SK-N-SH treated with all-trans-retinoic acid at 6 μM for 48 hours (cell line): ENCODE measurements at regions not wholly inside any gene's neighbourhood (a gene's known extent, or its start where the extent isn't known, plus 50 kb on each side); places are given as distances from the start of the nearest gene placed in this dataset.

ENCODE experiments used
- ARNTL ChIP-seq: fragments of 450-650 bp; formaldehyde crosslinking; IDR thresholded peaks from 2 replicates; pipeline ENCODE4 v1.5.0; 2020; ENCODE audit warnings: low read depth, mild to moderate bottlenecking, moderate library complexity, borderline replicate concordance
- ESRRG ChIP-seq: fragments of 250-450 bp; sonication (Bioruptor Pico); IDR thresholded peaks from 2 replicates; pipeline ENCODE4 v1.6.1; 2021; ENCODE audit warnings: mild to moderate bottlenecking
- GLIS3 ChIP-seq: fragments of 250-450 bp; sonication (Bioruptor Pico); IDR thresholded peaks from 2 replicates; pipeline ENCODE4 v1.5.0; 2020; ENCODE audit warnings: mild to moderate bottlenecking, moderate library complexity
- OSR1 ChIP-seq: fragments of 250-450 bp; sonication (Bioruptor Pico); IDR thresholded peaks from 2 replicates; pipeline ENCODE4 v1.8.0; 2022; ENCODE audit warnings: moderate library complexity, mild to moderate bottlenecking, inconsistent platforms
- PPARA ChIP-seq: fragments of 250-450 bp; sonication (Bioruptor Pico); IDR thresholded peaks from 2 replicates; pipeline ENCODE4 v1.5.0; 2020; ENCODE audit warnings: mild to moderate bottlenecking, borderline replicate concordance
- RARB ChIP-seq: fragments of 250-450 bp; sonication (Bioruptor Pico); IDR thresholded peaks from 2 replicates; pipeline ENCODE4 v1.8.0; 2021; ENCODE audit warnings: mild to moderate bottlenecking, moderate library complexity
- TCF4 ChIP-seq: fragments of 250-450 bp; sonication (Bioruptor Pico); IDR thresholded peaks from 2 replicates; pipeline ENCODE4 v1.8.0; 2021; ENCODE audit warnings: mild to moderate bottlenecking, moderate library complexity, borderline replicate concordance
- ZC3H10 ChIP-seq: fragments of 250-450 bp; sonication (Bioruptor Pico); IDR thresholded peaks from 2 replicates; pipeline ENCODE4 v1.5.1; 2021; ENCODE audit warnings: mild to moderate bottlenecking, moderate library complexity
- ZFP30 ChIP-seq: fragments of 450-650 bp; formaldehyde crosslinking; IDR thresholded peaks from 2 replicates; pipeline ENCODE4 v1.5.0; 2022; ENCODE audit warnings: mild to moderate bottlenecking, moderate library complexity
- ZNF70 ChIP-seq: fragments of 450-650 bp; formaldehyde crosslinking; IDR thresholded peaks from 2 replicates; pipeline ENCODE4 v1.5.0; 2020; ENCODE audit warnings: mild to moderate bottlenecking, moderate library complexity
- ZNF8 ChIP-seq: fragments of 450-650 bp; formaldehyde crosslinking; IDR thresholded peaks from 2 replicates; pipeline ENCODE4 v1.5.0; 2020; ENCODE audit warnings: mild to moderate bottlenecking, moderate library complexity
- TF ChIP-seq, protein P1 (sequence below): fragments of 250-450 bp; sonication (Bioruptor Pico); IDR thresholded peaks from 2 replicates; pipeline ENCODE4 v1.5.1; 2021; ENCODE audit warnings: mild to moderate bottlenecking, moderate library complexity
- TF ChIP-seq, protein P2 (sequence below): fragments of 250-450 bp; sonication (Bioruptor Pico); IDR thresholded peaks from 2 replicates; pipeline ENCODE4 v1.8.0; 2020; ENCODE audit warnings: mild to moderate bottlenecking, moderate library complexity, borderline replicate concordance
- TF ChIP-seq, protein P3 (sequence below): fragments of 250-450 bp; sonication (Bioruptor Pico); IDR thresholded peaks from 2 replicates; pipeline ENCODE4 v1.8.0; 2021; ENCODE audit warnings: low read depth, mild to moderate bottlenecking, moderate library complexity, borderline replicate concordance

DNA sequence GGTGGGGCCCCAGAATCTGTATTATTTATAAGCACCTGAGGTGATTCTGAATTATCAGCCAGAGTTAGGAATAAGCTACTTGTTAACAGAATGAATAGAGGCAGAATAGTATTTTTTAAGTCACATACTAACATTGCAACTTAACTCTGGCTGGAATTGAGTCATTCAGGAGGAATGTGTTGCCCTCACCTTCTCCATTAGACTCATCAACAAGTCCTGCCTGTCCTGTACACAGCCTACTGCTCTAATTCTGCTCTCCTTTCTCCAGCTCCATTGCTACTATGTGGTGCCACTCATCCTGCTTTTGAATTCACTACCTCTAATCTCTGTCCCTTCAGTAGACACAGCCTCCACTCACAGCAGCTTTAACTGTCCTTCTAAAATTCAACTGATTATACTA, 669.4 kb downstream of the DHX35 start:
- TF ChIP-seq RARB (CRISPR knock-in tag), result no peak
- TF ChIP-seq ESRRG (CRISPR knock-in tag), result no peak
- TF ChIP-seq, protein P1, sequence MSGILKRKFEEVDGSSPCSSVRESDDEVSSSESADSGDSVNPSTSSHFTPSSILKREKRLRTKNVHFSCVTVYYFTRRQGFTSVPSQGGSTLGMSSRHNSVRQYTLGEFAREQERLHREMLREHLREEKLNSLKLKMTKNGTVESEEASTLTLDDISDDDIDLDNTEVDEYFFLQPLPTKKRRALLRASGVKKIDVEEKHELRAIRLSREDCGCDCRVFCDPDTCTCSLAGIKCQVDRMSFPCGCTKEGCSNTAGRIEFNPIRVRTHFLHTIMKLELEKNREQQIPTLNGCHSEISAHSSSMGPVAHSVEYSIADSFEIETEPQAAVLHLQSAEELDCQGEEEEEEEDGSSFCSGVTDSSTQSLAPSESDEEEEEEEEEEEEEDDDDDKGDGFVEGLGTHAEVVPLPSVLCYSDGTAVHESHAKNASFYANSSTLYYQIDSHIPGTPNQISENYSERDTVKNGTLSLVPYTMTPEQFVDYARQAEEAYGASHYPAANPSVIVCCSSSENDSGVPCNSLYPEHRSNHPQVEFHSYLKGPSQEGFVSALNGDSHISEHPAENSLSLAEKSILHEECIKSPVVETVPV, result no peak
- TF ChIP-seq, protein P2, sequence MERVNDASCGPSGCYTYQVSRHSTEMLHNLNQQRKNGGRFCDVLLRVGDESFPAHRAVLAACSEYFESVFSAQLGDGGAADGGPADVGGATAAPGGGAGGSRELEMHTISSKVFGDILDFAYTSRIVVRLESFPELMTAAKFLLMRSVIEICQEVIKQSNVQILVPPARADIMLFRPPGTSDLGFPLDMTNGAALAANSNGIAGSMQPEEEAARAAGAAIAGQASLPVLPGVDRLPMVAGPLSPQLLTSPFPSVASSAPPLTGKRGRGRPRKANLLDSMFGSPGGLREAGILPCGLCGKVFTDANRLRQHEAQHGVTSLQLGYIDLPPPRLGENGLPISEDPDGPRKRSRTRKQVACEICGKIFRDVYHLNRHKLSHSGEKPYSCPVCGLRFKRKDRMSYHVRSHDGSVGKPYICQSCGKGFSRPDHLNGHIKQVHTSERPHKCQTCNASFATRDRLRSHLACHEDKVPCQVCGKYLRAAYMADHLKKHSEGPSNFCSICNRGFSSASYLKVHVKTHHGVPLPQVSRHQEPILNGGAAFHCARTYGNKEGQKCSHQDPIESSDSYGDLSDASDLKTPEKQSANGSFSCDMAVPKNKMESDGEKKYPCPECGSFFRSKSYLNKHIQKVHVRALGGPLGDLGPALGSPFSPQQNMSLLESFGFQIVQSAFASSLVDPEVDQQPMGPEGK (CRISPR knock-in tag), result no peak
- TF ChIP-seq ARNTL (CRISPR knock-in tag), result no peak
- no peak for TF ChIP-seq ZC3H10 (CRISPR knock-in tag)
- TF ChIP-seq, protein P3, sequence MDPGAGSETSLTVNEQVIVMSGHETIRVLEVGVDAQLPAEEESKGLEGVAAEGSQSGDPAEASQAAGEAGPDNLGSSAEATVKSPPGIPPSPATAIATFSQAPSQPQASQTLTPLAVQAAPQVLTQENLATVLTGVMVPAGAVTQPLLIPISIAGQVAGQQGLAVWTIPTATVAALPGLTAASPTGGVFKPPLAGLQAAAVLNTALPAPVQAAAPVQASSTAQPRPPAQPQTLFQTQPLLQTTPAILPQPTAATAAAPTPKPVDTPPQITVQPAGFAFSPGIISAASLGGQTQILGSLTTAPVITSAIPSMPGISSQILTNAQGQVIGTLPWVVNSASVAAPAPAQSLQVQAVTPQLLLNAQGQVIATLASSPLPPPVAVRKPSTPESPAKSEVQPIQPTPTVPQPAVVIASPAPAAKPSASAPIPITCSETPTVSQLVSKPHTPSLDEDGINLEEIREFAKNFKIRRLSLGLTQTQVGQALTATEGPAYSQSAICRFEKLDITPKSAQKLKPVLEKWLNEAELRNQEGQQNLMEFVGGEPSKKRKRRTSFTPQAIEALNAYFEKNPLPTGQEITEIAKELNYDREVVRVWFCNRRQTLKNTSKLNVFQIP (CRISPR knock-in tag), result no peak
- TF ChIP-seq ZFP30 (CRISPR knock-in tag), result no peak
- TF ChIP-seq ZNF70 (CRISPR knock-in tag), result no peak
- TF ChIP-seq PPARA (CRISPR knock-in tag), result no peak
- TF ChIP-seq GLIS3 (CRISPR knock-in tag), result no peak
- no peak for TF ChIP-seq ZNF8
- TF ChIP-seq TCF4 (CRISPR knock-in tag), result no peak
- TF ChIP-seq OSR1 (CRISPR knock-in tag), result no peak
